ENCODE measurements at regions not wholly inside any gene's neighbourhood (a gene's known extent, or its start where the extent isn't known, plus 50 kb on each side); places are given as distances from the start of the nearest gene placed in this dataset.

DNA sequence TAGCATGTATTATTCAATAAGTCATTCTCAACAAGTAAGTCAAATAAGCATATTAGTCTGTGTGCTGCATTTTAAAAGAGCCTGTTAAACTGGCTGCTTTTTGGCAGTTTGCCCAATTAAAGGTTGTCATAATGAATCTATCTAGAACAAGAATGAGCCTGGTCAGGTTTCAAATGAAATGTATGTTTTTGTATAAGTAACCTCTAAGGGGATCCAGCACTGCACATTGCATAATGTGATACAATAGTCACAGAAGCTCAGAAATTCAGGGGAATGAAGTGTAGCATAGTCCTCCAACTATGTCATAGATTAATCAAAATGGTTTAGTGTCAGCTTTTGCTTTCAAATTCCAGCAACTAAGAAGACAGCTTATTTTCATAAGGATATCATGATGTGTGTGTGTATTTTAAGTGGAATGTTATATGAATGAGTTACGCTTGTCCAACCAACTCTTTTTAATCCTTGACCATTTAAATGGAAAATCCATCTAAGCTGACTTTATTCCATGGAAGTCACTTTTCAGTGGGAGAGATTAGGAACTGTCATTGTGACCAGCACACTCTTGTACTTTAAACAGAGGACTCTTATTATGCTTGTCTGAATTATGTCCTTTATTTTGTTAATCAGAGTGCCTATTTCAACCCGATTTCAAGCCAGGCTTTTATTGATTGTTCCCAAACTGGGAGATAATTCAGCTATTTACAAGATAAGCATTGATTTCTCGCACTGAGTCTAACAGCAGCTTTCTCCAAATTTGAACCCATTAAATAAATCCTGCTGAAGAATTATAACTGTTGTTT lies 283.9 kb upstream of the ADAMTSL1 start:
- no peak for TF ChIP-seq CTCF (conservative IDR thresholded peaks at IDR 0.05)
- H3K27ac ChIP-seq: no peak overlapping the region; the same call in 1 of the 2 replicates

DNA sequence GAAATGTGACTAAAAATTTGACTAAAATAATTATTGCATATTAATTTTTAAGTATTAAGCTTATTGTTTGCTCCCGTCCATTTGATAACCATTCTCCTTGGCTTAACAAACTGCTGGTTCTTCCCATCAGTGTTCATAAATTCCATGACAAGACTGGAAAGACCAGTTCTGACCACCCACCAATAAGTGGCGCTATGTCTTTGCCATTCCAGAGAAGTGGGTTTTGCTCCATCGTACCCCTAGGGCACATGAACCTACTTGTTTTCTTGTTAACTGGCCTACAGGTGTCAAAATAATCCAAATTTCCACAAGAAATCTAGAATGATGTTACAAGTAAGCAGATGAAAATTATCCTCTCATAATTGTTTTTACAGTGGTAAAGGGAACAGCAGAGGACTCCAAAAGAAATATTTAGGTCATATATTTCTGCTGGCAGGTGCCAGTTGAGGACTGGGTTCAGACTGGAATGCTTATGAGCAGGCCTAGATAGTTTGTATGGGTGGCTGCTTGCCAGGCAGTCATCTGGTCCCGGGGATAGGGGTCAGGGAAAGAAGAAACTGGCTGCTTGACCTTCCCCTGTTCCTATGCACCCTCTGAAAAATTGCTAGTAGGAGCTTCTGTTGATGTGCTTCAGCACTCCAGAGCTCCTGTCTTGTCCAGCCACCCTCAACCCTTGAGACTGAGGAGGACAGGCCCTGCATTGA lies 283.1 kb upstream of the ADAMTSL1 start:
- H3K27ac ChIP-seq: no peak overlapping the region; the same call in 1 of the 2 replicates
- 0 out of 2 replicates have a peak, but pooled peaks have one; percentile 11 for TF ChIP-seq CTCF (conservative IDR thresholded peaks at IDR 0.05)

DNA sequence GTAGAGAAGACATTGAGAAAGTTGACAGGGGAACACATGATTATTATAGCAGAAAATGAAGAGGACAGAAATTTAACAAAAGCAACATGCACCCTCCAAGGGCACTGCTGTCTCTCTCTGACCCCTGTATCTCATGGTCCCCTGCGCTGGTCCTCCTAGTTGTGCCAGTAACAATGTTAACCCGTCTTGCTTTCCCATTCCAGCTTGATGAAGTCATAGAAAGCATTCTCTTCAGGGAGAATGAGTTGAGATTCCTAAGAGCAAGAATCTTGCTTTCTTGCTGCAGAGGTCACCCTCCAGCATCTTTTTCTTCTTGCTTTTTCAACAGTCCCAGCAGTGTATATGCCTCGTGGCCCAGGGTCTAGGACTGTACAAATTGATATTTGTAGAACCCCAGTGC lies 279.6 kb upstream of the ADAMTSL1 start:
- H3K27ac ChIP-seq: no peak overlapping the region
- TF ChIP-seq CTCF (conservative IDR thresholded peaks at IDR 0.05): no peak

GRCh38 chr9:18195223-18195622 lies 278.7 kb upstream of the ADAMTSL1 start:
- no peak for TF ChIP-seq CTCF (conservative IDR thresholded peaks at IDR 0.05)
- no peak overlapping the region for H3K27ac ChIP-seq

GRCh38 chr9:18202924-18203323 lies 271.0 kb upstream of the ADAMTSL1 start:
- no peak overlapping the region for H3K27ac ChIP-seq
- no peak for TF ChIP-seq CTCF (conservative IDR thresholded peaks at IDR 0.05)

DNA sequence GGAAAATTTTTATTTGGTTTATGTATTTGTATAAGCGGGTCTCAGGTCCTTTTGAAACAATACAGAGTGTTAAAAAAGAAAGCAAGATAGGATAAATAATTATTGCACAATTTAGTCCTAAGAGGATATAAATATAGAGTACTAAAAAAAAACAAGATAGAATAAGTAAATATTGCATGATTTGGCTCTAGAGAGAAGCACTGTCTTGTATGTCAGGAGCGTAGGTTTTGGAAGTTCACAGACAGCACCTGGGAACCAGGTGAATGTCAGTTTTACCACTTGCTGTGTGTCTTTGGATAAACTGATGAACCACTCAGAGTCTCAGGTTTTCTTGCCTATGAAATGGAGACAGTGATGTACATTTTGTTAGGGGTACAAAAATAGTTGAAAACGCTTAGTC lies 266.2 kb upstream of the ADAMTSL1 start:
- H3K27ac ChIP-seq: peak overlapping the region; percentile 72
- TF ChIP-seq CTCF (conservative IDR thresholded peaks at IDR 0.05): no peak

- H3K27ac ChIP-seq: peak overlapping the region; percentile 72
- peak; percentile 84 for TF ChIP-seq CTCF (conservative IDR thresholded peaks at IDR 0.05)
Measured at GRCh38 chr9:18208166-18209059, 265.5 kb upstream of the ADAMTSL1 start.

All from VCaP (cell line).